ENCODE measurements at regions not wholly inside any gene's neighbourhood (a gene's known extent, or its start where the extent isn't known, plus 50 kb on each side); places are given as distances from the start of the nearest gene placed in this dataset.

- H3K4me3 ChIP-seq (ENCODE audit: low read depth, low read length) = no peak overlapping the region
- no peak for TF ChIP-seq CTCF (IDR thresholded peaks at IDR 0.05; ENCODE audit: insufficient read depth, low read length)
- DNase-seq (ENCODE audit: low read depth) = no peak
These were observed 339.8 kb downstream of the AGTPBP1 start for GRCh38 chr9:85401998-85402397.

- no peak for TF ChIP-seq CTCF (IDR thresholded peaks at IDR 0.05; ENCODE audit: insufficient read depth, low read length)
- no peak for DNase-seq (ENCODE audit: low read depth)
- no peak overlapping the region for H3K4me3 ChIP-seq (ENCODE audit: low read depth, low read length)
These were observed 344.7 kb downstream of the AGTPBP1 start for GRCh38 chr9:85397005-85397404.

- H3K4me3 ChIP-seq (ENCODE audit: low read depth, low read length) = no peak overlapping the region
- no peak for TF ChIP-seq CTCF (IDR thresholded peaks at IDR 0.05; ENCODE audit: insufficient read depth, low read length)
- DNase-seq (ENCODE audit: low read depth) = no peak
These were observed 349.5 kb downstream of the AGTPBP1 start for GRCh38 chr9:85392260-85392659.

- no peak for DNase-seq (ENCODE audit: low read depth)
- TF ChIP-seq CTCF (IDR thresholded peaks at IDR 0.05; ENCODE audit: insufficient read depth, low read length) = no peak
- H3K4me3 ChIP-seq (ENCODE audit: low read depth, low read length) = no peak overlapping the region
These were observed 363.9 kb downstream of the AGTPBP1 start for GRCh38 chr9:85377731-85378289.

- DNase-seq (ENCODE audit: low read depth) = no peak
- TF ChIP-seq CTCF (IDR thresholded peaks at IDR 0.05; ENCODE audit: insufficient read depth, low read length) = no peak
- no peak overlapping the region for H3K4me3 ChIP-seq (ENCODE audit: low read depth, low read length)
These were observed 373.0 kb downstream of the AGTPBP1 start for GRCh38 chr9:85368781-85369180.

GRCh38 chr9:85359161-85359560, 382.6 kb downstream of the AGTPBP1 start:
- TF ChIP-seq CTCF (IDR thresholded peaks at IDR 0.05; ENCODE audit: insufficient read depth, low read length) = no peak
- H3K4me3 ChIP-seq (ENCODE audit: low read depth, low read length) = no peak overlapping the region
- no peak for DNase-seq (ENCODE audit: low read depth)

- DNase-seq (ENCODE audit: low read depth) = no peak
- H3K4me3 ChIP-seq (ENCODE audit: low read depth, low read length) = no peak overlapping the region
- TF ChIP-seq CTCF (IDR thresholded peaks at IDR 0.05; ENCODE audit: insufficient read depth, low read length) = no peak
These were observed 392.7 kb downstream of the AGTPBP1 start for GRCh38 chr9:85349046-85349445.

All from fibroblast of the aortic adventitia (primary cell).